ENCODE measurements at regions not wholly inside any gene's neighbourhood (a gene's known extent, or its start where the extent isn't known, plus 50 kb on each side); places are given as distances from the start of the nearest gene placed in this dataset.

- no peak for DNase-seq
These were observed 464.9 kb upstream of the MPDZ start for GRCh38 chr9:13744261-13744901.

GRCh38 chr9:13737885-13738284, 458.4 kb upstream of the MPDZ start:
- no peak for DNase-seq

- DNase-seq: no peak
These were observed 455.7 kb upstream of the MPDZ start for GRCh38 chr9:13735181-13735580.

GRCh38 chr9:13734601-13735000, 455.1 kb upstream of the MPDZ start:
- DNase-seq: no peak

- no peak for DNase-seq
These were observed 452.8 kb upstream of the MPDZ start for GRCh38 chr9:13732290-13732689.

GRCh38 chr9:13731637-13732036, 452.1 kb upstream of the MPDZ start:
- DNase-seq: no peak

GRCh38 chr9:13729955-13730354, 450.5 kb upstream of the MPDZ start:
- DNase-seq: no peak

GRCh38 chr9:13728917-13729811, 449.7 kb upstream of the MPDZ start:
- no peak for DNase-seq

- no peak for DNase-seq
These were observed 448.6 kb upstream of the MPDZ start for GRCh38 chr9:13728131-13728530.

GRCh38 chr9:13726746-13727145, 447.3 kb upstream of the MPDZ start:
- DNase-seq: no peak

- no peak for DNase-seq
These were observed 446.0 kb upstream of the MPDZ start for GRCh38 chr9:13725516-13725915.

GRCh38 chr9:13721481-13722235, 442.2 kb upstream of the MPDZ start:
- DNase-seq: no peak

GRCh38 chr9:13719981-13720676, 440.6 kb upstream of the MPDZ start:
- DNase-seq: no peak

- DNase-seq: no peak
These were observed 440.0 kb upstream of the MPDZ start for GRCh38 chr9:13719446-13719845.

GRCh38 chr9:13718539-13718938, 439.0 kb upstream of the MPDZ start:
- no peak for DNase-seq

- no peak for DNase-seq
These were observed 438.6 kb upstream of the MPDZ start for GRCh38 chr9:13718086-13718485.

- DNase-seq: no peak
These were observed 438.0 kb upstream of the MPDZ start for GRCh38 chr9:13717322-13718054.

GRCh38 chr9:13716601-13717321, 437.3 kb upstream of the MPDZ start:
- no peak for DNase-seq

- DNase-seq: no peak
These were observed 436.6 kb upstream of the MPDZ start for GRCh38 chr9:13716090-13716489.

GRCh38 chr9:13715430-13715829, 435.9 kb upstream of the MPDZ start:
- DNase-seq: no peak
